Stimulated activated naive CD4-positive, alpha-beta T cell (primary cell): ENCODE measurements at regions not wholly inside any gene's neighbourhood (a gene's known extent, or its start where the extent isn't known, plus 50 kb on each side); places are given as distances from the start of the nearest gene placed in this dataset.
"Not testable (repeated sequence)": the region's sequence is repeated elsewhere in the genome, so short reads cannot be mapped to it uniquely, and the experiment has no call there.

Source experiments
- DNase-seq, 6 experiments: peaks; one replicate each; lab custom pipeline; 2025; lab: John Stamatoyannopoulos, UW

DNA sequence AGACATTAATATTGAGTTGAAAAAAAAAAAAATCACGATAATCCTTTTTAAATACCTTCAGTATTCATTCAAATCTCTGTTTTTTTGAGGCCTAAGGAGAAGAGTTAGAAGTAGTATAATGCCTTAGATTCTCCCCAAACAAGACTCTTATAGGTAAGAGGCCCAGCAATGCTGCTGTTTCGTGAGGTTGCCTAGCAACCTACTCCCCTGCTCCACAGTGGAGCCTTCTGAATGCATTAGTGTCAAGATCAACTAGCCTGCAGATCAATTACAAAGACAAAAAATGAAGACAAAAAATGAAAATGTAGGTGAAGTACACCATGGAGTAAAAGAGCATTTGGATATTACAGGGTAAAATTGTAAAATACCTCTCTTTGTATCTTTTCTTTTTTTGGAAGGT, 229.8 kb upstream of the LUZP2 start:
- no peak for DNase-seq

DNA sequence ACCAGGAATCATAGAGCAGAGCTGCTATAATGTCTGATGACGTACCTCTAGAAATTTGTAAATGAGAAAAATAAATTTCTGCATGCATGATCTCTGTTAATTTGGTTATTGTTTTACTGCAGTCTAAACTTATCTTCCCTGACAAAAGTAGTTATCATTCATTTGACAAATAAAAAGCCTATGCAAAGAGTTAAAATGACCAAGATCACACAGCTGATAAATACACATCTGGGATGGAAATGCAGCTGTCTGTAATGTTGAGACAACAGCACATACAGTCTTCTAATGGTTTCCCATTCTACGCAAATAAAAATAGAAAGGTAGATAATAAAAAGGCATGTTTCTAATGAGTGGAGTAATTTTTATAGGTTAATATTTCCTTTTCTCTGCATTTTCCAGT, 225.1 kb upstream of the LUZP2 start:
- no peak for DNase-seq

DNA sequence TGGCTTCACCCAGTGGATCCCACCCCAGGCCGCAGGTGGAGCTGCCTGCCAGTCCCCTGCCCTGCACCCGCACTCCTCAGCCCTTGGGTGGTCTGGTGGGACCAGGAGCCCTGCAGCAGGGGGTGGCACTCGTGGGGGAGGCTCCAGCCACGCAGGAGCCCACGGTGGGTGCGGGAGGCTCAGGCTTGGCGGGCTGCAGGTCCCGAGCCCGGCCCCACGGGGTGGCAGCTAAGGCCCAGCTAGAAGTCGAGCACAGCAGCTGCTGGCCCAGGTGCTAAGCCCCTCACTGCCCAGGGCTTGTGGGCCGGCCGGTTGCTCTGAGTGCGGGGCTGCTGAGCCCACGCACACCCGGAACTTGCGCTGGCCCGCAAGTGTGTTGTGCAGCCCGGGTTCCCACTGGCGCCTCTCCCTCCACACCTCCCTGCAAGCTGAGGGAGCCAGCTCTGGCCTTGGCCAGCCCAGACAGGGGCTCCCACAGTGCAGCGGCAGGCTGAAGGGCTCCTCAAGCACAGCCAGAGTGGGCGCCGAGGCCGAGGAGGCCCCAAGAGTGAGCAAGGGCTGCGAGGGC, 222.6 kb upstream of the LUZP2 start:
- not testable (repeated sequence) for DNase-seq

DNA sequence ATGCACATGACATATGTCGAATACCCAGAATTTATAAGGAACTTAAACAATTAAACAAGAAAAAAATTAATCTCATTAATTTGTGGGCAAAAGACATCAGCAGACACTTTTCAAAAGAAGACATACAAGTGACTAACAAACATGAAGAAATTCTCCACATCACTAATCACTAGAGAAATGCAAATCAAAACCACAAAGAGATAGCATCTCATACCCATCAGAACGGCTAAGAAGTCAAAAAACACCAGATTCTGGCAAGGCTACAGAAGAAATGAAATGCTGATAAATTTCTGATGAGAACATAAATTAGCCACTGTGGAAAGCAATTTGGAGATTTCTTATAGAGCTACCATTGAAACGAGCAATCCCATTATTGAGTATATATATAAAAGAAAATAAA, 210.6 kb upstream of the LUZP2 start:
- no peak for DNase-seq

DNA sequence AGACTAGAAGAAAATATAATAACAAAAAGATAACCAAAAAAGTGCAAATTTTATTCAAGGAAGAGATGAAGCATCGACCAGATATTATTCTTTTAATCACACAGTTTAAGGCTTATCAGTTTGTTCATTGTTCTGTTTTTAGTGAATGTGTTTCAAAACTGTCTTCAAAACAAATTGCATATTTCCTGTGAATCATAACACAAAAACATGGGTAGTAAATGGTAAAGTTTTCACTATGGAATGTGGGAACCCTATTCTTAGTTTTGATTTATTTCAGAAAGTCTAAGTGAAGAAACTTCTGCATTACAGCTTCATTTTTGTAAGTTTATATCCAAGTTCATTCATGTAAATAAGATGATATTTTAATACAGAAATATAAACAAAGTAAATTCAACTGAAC, 207.6 kb upstream of the LUZP2 start:
- no peak for DNase-seq

DNA sequence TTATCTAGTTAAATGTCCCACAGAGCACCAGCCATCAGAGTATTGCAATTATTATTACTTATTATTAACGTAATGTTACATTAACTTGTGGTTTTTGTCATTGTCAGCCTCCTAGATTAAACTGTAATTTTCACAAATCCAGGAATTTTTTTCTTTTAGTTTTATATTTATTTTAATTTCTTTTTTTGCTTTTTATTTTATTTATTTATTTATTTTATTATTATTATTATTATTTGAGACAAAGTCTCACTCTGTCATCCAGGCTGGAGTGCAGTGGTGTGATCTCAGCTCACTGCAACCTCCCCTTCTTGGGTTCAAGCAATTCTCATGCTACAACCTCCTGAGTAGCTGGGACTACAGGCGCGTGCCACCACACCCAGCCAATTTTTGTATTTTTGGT, 202.9 kb upstream of the LUZP2 start:
- DNase-seq = no peak

DNA sequence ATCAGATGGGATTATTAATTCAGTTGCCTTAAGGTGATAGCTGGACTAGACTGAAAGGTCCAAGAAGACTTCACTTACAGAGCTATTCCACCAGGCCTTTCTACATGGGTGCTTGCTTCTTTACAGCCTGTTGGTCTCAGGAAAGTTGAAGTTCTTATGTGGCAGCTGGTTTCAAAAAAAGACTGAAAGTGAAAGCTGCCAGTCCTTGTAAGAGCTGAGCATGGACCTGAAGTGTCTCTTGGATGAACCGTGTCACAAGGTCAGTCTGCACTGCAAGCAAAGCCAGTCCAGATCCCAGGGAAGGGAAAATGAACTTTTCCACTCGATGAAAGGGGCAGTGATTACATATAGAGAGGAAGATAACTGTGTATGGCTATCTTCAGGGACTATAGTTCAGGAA, 201.5 kb upstream of the LUZP2 start:
- DNase-seq = no peak

DNA sequence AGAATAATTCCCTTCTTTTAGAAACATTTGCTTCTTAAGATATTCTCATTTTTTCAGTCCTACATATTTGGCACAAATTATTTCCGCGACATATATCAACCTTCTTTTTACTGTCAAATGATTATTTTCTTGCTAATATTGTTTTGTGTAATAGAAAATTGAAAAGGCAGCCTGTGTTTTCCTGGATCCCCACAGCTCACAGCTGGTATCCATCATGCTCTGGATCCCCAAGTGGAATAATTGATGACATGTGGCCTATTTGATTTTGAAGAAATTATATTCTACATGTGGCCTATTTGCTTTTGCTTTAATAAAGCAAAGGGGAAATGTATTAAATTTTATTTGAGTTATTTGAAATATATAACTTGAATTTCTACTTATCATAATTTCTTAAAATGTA, 199.4 kb upstream of the LUZP2 start:
- DNase-seq = no peak

DNA sequence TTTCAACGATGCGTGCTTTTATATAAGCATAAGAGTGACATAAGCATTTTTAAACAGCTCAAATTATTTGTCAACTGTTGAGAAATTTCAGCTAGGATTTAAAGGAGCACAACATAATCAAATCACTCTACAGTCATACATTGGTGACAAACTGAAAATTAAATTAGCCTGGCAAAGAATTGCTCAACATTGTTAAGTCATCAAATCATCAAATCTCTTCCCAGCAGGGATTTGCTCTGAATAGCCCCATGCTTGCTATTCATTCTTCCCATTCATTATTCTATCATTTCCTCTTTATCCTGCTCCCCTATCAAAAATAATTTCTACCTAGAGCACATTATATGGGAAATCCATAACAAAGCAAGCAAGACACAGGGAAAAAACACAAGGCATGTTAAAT, 198.7 kb upstream of the LUZP2 start:
- DNase-seq = no peak

DNA sequence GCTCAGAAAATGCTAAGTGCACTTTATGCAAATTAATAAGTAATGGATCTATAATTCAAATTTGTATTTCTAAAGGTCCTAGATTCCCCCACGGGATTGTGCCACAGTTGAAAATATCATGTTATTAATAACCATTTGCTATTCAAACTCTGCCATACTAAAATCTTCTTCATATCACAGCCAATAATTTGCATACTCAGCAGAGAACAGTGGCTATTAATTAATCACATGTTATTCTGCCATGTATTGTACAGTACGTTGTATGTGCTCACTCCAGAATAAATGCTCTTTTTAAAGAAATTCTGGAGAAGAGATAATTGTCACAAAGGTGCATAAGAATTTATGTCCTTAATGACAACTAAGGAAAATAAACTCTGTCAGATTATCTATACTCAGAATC, 184.9 kb upstream of the LUZP2 start:
- DNase-seq = no peak

DNA sequence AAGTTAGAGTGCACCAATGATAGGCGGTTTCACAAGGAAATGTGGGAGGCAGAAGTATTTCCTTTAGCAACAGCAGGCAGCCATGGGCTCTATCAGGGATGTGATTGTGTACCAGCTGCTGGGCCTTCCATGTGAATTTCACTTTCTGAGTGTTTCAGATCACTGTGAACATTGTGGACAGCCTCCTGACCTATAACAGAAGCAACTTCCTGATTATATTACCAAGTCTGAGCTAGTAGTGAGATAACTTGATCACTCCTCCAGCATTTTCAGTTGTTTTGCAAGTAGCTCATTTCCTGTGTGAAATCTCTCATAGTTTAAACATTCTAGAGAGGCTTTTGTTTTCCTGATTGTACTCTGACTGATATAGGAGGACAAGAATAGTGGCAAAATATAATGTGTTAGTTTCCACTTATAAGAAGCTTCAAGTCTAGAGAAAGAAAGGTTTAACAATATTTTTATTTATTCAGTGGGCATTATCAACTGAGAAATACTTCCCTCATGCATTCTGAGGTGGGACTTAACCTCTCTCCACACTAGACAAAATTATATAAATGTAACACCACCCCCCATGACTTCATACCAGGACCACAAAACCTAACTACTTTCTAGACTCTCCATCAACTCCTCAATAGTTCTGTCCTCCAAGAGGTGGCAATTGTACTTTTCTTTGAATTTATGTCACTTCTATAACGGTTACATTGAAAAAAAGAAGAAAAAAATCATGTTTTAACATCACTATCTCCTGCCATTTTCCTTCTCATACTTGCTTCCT, 184.2 kb upstream of the LUZP2 start:
- no peak for DNase-seq

DNA sequence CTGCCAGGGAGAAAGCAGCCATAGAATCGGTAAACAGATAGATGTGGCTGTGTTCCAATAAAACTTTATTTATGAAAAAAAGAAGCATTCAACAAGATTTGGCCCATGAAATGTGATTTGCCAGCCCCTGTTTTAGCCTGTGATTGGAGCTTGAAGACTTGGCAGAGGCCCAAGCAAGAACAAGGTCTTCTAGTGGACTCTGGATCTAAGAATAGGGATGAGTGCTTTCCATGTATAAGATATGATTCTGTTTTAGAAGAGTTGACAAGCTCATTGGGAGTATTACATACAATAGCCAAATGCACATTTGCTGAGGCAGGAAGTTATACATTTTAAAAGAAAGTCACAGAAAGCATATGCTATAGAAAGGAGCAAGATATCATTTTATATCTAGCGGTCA, 175.6 kb upstream of the LUZP2 start:
- no peak for DNase-seq

DNA sequence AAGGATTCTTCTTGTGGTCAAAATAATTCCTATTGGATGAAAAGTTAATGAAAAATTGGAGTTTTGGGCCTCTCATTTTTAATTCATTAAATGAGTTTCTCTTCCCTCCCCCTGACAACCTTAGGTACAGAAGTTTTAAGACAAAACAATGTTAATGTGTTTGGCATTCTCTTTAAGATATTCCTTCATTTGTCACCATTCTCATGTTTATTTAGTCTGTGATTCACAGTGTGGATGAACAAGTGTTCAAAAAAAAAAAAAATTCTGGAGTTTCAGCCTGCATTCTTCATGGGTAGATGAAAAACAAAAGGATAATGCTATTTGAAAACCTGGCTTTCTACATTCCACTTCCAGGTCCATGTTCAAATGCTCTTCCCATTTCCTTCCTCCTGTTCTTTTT, 172.6 kb upstream of the LUZP2 start:
- DNase-seq = no peak

DNA sequence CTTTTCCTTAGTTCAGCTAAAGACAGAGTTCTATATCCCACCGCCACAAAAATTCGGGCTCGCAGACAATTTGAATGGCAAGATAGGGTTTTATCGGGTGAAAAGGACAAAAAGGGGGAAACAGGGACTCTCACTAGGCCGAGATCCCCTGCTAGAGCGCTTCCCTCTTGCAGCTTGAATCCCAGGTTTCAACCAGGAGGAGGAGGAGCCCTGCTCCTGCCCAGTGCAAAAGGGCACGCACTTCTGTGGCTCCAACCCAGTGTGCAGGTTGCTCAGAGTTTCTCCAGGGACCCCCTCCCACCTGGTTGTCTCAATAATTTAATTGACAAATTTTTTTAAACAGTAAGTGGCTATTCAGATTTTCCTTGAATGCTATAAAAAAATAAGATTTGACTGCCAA, 152.6 kb upstream of the LUZP2 start:
- DNase-seq = no peak

DNA sequence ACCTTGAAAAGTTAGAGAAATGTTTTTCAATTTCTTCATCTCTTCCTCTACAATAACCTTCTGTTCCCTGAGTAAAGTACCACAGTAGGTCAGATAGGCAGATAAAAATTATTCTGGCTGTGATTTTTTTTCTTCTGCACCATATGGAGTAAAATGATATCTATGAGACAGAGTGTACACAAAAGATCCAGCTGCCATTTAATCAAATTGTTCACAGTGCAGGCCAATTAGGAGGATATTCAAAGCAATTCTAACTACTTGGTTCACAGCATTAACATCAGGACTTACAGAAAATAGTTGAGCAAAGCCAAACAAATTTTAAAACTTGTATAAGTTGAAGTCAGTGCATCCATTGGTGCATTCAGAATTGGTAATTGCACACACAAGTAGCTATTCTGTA, 147.9 kb upstream of the LUZP2 start:
- no peak for DNase-seq

DNA sequence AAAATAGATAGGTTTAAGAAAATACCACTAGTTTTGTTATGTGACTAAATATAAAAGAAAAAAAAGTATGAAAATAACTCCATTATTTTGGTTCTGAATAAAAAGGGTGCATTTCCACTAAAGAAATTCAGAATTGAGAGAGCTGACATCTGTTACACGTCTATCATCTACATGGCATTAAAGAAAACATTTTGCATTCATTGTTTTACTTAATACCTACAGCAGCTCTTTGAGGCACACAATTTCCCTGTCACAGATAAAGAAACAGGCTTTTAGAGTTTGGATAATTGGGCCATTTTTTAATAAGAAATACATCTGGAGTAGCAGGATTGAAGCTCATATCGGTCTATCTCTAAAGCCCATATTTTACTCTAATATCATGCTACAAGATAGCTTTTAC, 145.7 kb upstream of the LUZP2 start:
- no peak for DNase-seq

DNA sequence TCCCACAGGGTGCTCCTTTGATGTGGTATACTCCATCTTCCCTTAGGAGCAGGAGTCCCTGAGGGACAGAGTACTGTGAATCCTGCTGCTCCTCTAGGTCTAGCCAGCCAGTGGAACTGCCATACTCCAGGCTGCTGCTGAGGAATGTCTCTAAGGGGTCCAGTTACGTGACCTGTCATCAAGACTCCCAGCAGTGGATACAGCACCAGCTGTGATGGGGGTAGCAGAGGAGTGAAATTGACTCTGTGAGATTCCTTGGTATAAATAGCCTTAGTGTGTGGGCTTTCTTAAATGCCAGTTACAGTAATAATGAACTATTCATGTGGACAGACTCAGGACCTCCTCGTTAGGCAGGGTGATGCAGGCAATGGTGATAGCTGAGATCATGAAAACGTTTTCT, 140.4 kb upstream of the LUZP2 start:
- DNase-seq = no peak

DNA sequence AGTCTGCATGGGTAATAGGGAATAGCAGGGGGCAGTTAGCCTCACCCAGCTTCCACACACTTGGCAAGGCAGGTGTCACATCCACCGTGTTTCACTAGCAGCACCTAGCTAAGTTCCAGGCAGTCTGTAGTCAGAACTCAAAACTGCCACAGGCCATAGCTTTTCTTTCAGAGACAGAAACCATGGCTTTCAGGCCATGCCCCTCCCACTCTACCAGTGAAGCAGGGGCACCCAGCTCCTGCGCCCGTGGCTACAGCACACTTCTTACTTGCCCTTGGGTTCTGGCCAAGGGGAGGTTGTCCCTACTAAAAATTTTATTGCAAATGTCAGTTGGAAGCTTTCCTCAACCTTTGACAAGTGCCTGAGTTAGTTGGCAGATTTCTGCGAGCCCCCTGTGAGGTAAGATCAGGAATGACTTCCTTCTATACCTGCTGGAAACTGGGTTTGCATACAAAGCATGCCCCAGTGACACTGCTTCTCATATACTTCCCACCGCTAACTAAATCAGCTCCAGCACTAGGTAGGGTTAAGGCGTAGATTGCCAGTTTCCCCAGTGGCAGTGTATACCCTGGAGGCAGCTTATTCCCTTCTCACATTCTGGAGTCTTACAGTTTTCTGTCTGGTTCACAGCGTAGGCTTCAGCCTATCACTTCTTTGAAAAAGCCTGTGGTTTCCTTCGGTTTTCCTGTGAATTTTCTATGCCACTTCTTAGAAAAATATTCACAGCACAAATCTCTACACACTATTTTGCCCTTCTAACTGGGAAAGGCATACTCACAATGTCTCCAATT, 139.0 kb upstream of the LUZP2 start:
- DNase-seq = no peak

DNA sequence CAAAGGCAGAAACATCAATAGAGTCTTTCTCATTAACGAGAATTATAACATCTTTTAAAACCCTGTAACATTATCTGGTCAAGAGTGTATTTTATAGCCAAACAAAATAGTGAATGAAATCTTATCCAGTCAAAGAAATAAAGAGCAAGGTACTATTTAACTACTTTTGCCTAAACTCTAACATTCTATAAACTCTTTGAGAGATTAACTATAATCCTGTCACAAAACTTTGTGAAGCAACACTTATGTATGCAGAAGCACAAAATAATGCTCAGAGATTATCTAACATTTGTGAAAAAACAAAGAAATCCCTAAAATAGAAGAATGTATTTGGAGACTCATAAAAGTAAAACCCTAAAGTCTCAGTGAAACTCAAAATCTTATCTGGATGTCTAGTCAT, 124.4 kb upstream of the LUZP2 start:
- DNase-seq = no peak

DNA sequence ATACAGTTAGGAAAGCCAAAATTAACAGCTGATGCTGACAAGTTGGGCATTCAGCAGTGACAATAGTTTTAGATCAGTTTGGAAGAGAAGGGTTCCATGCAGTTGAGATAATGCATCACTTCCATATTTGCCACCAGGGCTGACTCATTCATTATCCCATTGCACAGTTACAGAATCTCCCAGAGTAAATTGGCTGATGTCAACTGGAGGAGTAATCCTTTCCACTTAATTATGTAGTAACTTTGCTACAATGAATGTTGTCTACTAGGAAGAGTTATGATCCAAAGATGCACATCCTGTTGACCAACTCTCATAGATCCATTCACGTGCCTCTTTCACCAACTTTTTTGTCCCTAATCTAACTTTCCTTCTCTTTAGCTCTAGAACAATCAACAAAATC, 123.3 kb upstream of the LUZP2 start:
- no peak for DNase-seq

DNA sequence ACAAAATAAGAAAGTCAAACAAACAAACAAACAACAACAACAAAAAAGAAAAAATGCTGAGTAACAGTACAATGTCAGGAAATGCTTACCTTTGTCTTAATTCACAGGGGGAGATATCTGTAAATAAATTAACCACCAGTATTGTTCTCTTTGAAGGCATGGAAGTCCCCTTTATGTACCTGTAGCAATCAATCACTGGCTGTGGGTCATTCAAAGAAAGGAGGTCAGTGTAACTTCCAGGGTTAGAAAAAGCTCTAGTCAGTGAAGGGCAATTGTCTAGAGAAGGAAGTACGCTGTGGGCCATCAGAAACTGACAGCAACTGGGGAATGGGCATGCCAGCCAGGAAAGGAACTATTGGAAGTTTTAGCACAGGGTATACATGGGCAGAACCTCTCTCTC, 121.5 kb upstream of the LUZP2 start:
- DNase-seq = no peak

DNA sequence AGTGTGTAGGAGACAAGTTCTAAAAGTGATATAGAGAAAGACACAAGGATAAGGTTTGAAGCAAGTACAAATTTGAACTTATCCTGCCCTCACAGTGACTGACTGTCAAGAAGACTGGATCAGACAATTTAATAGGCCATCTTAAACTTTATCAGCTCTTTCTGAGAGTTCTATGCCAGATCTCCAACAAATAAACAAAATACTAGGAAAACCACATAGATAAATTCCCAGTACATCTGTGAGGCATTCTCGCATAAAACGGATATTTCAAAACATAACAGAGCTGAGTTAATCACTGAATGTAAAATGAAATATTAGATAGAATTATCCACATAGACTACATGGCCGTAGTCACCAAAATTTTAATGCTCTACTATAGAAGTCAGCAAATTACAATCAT, 120.9 kb upstream of the LUZP2 start:
- DNase-seq = no peak

DNA sequence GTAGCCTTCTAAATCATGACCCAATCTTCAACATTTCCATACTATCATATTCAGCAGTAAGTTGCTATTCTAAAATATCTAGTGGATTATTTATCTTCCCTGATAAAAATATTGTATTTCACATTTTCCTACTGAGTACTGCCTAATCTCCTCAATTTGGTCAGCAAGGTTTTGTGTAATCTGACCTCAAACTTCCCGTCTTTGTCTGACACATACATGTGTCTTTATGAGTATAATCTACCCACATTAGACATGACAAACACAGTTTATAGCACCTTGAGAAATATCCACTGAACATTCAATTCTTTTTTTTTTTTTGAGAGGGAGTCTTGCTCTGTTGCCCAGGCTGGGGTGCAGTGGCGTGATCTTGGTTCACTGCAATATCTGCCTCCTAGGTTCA, 113.7 kb upstream of the LUZP2 start:
- DNase-seq = no peak

DNA sequence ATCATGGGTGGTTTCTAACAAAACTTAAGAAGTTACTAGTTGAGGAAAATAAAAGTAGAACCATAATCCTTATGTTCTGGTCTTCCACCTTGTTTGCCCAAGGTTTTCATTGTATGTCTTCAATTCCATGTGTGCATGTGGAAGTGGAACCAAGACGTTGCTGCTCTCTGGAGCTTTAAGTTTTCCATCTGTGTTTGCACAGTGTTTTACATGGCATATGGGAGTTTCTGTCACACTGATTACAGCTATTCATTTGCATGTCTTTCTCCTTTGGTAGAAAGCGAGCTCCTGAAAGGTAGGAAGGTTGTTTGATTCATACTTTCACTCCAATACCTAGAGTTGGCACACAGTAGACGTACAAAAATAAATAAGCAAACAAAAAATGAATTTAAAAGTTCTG, 112.6 kb upstream of the LUZP2 start:
- no peak for DNase-seq
